Right lobe of liver (tissue), 4 donors: ENCODE measurements at regions not wholly inside any gene's neighbourhood (a gene's known extent, or its start where the extent isn't known, plus 50 kb on each side); places are given as distances from the start of the nearest gene placed in this dataset.

Source experiments
- CTCF ChIP-seq, 4 donors: fragments of 200-600 bp in 3 of 4; fragments of 450-650 bp in 1 of 4; IDR thresholded peaks; one replicate each; pipeline versions ENCODE4 v1.5.1 to v1.8.0; 2016 to 2022; ENCODE audit warnings: antibody characterized with exemption in 4 of 4, mild to moderate bottlenecking in 2 of 4
- POLR2A ChIP-seq: fragments of 450-650 bp; IDR thresholded peaks from one replicate; pipeline ENCODE4 v1.6.1; 2017; ENCODE audit warnings: antibody characterized with exemption, mild to moderate bottlenecking
- donor health status: DM: no; HTN: no; CAD: no.
- donor health status: DM: no; HTN: no; CAD: no.
- donor health status: DM: no; HTN: yes; CAD: no.

GRCh38 chr4:108335081-108335480 lies 166.3 kb upstream of the LEF1 start:
- no peak for TF ChIP-seq POLR2A
- no peak for TF ChIP-seq CTCF (IDR thresholded peaks at IDR 0.05)
